ENCODE measurements at regions not wholly inside any gene's neighbourhood (a gene's known extent, or its start where the extent isn't known, plus 50 kb on each side); places are given as distances from the start of the nearest gene placed in this dataset.

DNA sequence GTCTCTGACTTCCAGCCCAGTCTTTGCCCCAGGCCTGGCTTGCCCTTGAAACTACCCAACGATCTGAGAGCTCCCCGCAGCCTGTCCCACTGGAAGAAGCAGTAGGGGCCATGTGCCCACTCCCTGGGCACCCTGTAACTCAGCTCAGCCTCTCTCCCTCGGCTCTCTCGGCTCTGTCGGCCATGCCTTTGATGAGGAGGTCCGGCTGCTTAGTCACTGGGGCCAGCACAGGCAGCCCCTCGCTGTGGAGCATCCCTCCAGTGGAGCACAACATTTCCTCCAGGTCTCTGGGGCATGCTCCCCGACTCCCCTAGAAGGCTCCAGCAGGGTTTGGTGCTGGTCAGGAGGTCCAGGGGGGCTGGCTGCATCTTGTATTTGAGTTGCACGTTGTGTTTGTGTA, 83.3 kb upstream of the DISP3 start:
- Histone ChIP-seq H3K27me3 (ENCODE audit: insufficient read depth, low read depth, low read length) (no peaks in the 10 kb centered on the region), H3F3A (ENCODE audit: insufficient read depth, low read length, poor library complexity, severe bottlenecking) (no peaks in the 10 kb centered on the region), H4K20me1 (ENCODE audit: insufficient read depth) (no peaks in the 10 kb centered on the region), H2AFZ (ENCODE audit: low read depth, low read length) (no peak overlapping the region), H3K79me2 (replicated peaks; ENCODE audit: insufficient read depth, low read length) (no peaks in the 10 kb centered on the region), H3K9ac (ENCODE audit: low read length) (no peak overlapping the region), H3K4me3 (ENCODE audit: low read length) (no peak overlapping the region), H3K36me3 (ENCODE audit: insufficient read depth, low read length) (no peaks in the 10 kb centered on the region), H3K9me2 (ENCODE audit: insufficient read depth, low read length) (no peaks in the 10 kb centered on the region), H3K27ac (ENCODE audit: low read length) (no peak overlapping the region), H3K9me3 (ENCODE audit: low read length) (no peaks in the 10 kb centered on the region), H3K4me2 (ENCODE audit: low read length) (no peak overlapping the region)
- TF ChIP-seq, protein P1, sequence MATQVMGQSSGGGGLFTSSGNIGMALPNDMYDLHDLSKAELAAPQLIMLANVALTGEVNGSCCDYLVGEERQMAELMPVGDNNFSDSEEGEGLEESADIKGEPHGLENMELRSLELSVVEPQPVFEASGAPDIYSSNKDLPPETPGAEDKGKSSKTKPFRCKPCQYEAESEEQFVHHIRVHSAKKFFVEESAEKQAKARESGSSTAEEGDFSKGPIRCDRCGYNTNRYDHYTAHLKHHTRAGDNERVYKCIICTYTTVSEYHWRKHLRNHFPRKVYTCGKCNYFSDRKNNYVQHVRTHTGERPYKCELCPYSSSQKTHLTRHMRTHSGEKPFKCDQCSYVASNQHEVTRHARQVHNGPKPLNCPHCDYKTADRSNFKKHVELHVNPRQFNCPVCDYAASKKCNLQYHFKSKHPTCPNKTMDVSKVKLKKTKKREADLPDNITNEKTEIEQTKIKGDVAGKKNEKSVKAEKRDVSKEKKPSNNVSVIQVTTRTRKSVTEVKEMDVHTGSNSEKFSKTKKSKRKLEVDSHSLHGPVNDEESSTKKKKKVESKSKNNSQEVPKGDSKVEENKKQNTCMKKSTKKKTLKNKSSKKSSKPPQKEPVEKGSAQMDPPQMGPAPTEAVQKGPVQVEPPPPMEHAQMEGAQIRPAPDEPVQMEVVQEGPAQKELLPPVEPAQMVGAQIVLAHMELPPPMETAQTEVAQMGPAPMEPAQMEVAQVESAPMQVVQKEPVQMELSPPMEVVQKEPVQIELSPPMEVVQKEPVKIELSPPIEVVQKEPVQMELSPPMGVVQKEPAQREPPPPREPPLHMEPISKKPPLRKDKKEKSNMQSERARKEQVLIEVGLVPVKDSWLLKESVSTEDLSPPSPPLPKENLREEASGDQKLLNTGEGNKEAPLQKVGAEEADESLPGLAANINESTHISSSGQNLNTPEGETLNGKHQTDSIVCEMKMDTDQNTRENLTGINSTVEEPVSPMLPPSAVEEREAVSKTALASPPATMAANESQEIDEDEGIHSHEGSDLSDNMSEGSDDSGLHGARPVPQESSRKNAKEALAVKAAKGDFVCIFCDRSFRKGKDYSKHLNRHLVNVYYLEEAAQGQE (IDR thresholded peaks at IDR 0.05; ENCODE audit: borderline replicate concordance) = no peak
- TF ChIP-seq CTCF (IDR thresholded peaks at IDR 0.05; ENCODE audit: poor library complexity, severe bottlenecking) (no peak), TAF1 (IDR thresholded peaks at IDR 0.05; ENCODE audit: low read depth) (no peak), MXI1 (conservative IDR thresholded peaks at IDR 0.05; ENCODE audit: poor library complexity, severe bottlenecking) (no peak), EP300 (conservative IDR thresholded peaks at IDR 0.05; ENCODE audit: poor library complexity, severe bottlenecking) (no peak), RAD21 (conservative IDR thresholded peaks at IDR 0.05) (no peak), EZH2 (IDR thresholded peaks at IDR 0.05; ENCODE audit: borderline replicate concordance, insufficient read depth, low read length, poor library complexity, severe bottlenecking) (no peak), POLR2AphosphoS5 (IDR thresholded peaks at IDR 0.05) (no peak), SMC3 (conservative IDR thresholded peaks at IDR 0.05; ENCODE audit: poor library complexity) (no peak)

DNA sequence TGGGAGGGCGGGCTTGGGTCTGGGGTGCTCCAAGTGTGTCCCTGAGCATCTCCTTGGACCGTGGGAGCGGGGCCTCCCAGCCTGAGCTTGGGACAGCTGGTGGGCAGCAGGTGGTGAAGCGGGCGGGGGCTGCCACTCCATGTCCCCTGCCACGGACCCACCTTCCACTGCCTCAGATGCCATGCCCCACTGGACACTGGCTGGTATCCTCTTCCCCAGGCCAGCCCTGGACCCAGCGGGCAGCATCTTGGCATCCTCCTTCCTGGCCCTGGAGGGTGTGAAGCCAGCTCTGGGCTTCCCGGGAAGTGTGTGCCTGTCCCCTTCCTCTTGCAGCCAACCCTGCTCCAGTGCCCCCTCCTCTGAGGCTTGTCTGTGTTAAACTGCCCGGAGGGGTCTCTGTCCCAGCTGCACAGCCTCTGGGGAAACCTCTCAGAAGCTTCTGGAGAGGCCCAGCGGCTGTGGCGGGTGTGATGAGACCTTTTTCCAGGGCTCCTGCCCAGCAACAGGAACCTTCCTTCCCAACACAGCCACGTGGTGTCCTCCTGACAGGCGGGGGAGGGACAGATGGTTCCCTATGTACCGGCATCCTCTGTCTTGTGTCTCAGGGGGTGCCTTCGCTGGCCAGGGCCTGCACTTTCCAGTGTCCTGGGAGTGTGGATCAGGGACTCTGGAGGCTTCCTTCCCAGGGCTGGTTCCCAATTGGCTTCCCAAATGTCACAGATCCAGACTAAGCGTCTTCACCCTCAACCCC, 81.6 kb upstream of the DISP3 start:
- Histone ChIP-seq H3K9me2 (ENCODE audit: insufficient read depth, low read length) (no peaks in the 10 kb centered on the region), H3F3A (ENCODE audit: insufficient read depth, low read length, poor library complexity, severe bottlenecking) (no peaks in the 10 kb centered on the region), H3K79me2 (replicated peaks; ENCODE audit: insufficient read depth, low read length) (no peaks in the 10 kb centered on the region), H3K36me3 (ENCODE audit: insufficient read depth, low read length) (no peaks in the 10 kb centered on the region), H2AFZ (ENCODE audit: low read depth, low read length) (no peak overlapping the region), H3K4me2 (ENCODE audit: low read length) (no peak overlapping the region), H4K20me1 (ENCODE audit: insufficient read depth) (no peaks in the 10 kb centered on the region), H3K9ac (ENCODE audit: low read length) (no peak overlapping the region), H3K4me3 (ENCODE audit: low read length) (no peak overlapping the region), H3K9me3 (ENCODE audit: low read length) (no peaks in the 10 kb centered on the region), H3K27me3 (ENCODE audit: insufficient read depth, low read depth, low read length) (no peaks in the 10 kb centered on the region), H3K27ac (ENCODE audit: low read length) (no peak overlapping the region)
- TF ChIP-seq POLR2AphosphoS5 (IDR thresholded peaks at IDR 0.05) (no peak), TAF1 (IDR thresholded peaks at IDR 0.05; ENCODE audit: low read depth) (no peak), EZH2 (IDR thresholded peaks at IDR 0.05; ENCODE audit: borderline replicate concordance, insufficient read depth, low read length, poor library complexity, severe bottlenecking) (no peak), CTCF (IDR thresholded peaks at IDR 0.05; ENCODE audit: poor library complexity, severe bottlenecking) (no peak), RAD21 (conservative IDR thresholded peaks at IDR 0.05) (no peak), SMC3 (conservative IDR thresholded peaks at IDR 0.05; ENCODE audit: poor library complexity) (no peak), EP300 (conservative IDR thresholded peaks at IDR 0.05; ENCODE audit: poor library complexity, severe bottlenecking) (no peak), MXI1 (conservative IDR thresholded peaks at IDR 0.05; ENCODE audit: poor library complexity, severe bottlenecking) (no peak)
- TF ChIP-seq, protein P1 (IDR thresholded peaks at IDR 0.05; ENCODE audit: borderline replicate concordance) = no peak
